Left ventricle myocardium inferior (tissue), 1 donor: ENCODE measurements at regions not wholly inside any gene's neighbourhood (a gene's known extent, or its start where the extent isn't known, plus 50 kb on each side); places are given as distances from the start of the nearest gene placed in this dataset.

Experiments
- DNase-seq: peaks from one replicate; pipeline ENCODE4 v3.0.0-alpha.2; 2020
- H3K27ac ChIP-seq: fragments of 200-600 bp; replicated peaks from 2 replicates; pipeline ENCODE4 v1.8.0; 2021
- H3K27me3 ChIP-seq: fragments of 200-600 bp; 2 replicates; pipeline ENCODE4 v1.8.0; 2021; ENCODE audit warnings: low read depth
- H3K36me3 ChIP-seq: fragments of 200-600 bp; 2 replicates; pipeline ENCODE4 v1.8.0; 2021
- H3K4me1 ChIP-seq: fragments of 200-600 bp; 2 replicates; pipeline ENCODE4 v1.8.0; 2021
- H3K4me3 ChIP-seq: fragments of 200-600 bp; 2 replicates; pipeline ENCODE4 v1.8.0; 2021; ENCODE audit warnings: mild to moderate bottlenecking, moderate library complexity
- H3K9me3 ChIP-seq: fragments of 200-600 bp; replicated peaks from 2 replicates; pipeline ENCODE4 v1.8.0; 2021
- intact Hi-C: fragments of 100-400 bp; cut with micrococcal nuclease; formaldehyde crosslinking; loops from one replicate; pipeline ENCODE4 v1.11.0; 2022
- TF ChIP-seq, protein P1 (sequence below): fragments of 200-600 bp; IDR thresholded peaks from 2 replicates; pipeline ENCODE4 v1.8.0; 2021; ENCODE audit warnings: antibody characterized with exemption, mild to moderate bottlenecking, borderline replicate concordance
- donor health status: DM: no; HTN: yes; CAD: no; lungs with severe emphysema.

DNA sequence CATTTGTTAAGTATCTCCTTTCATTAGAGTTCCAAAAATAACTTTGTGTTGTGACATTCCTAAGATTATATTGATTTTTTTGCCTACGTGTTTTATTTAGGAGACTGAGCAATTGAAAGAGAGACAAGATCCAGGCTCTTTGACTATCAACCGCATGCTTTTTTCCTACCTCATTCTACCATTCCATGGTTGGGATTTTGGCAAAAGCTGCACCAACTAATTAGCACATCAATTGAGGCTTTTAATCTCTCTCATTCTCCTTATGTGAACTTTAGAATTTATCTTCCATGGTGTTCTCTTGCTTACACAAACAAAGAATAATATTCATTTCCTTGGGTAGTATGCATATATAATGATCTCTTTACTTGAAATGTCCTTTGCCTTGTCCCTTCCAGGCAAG lies 338.7 kb upstream of the SMC2 start:
- DNase-seq = no peak
- H3K27ac ChIP-seq = no peak overlapping the region
- TF ChIP-seq, protein P1, sequence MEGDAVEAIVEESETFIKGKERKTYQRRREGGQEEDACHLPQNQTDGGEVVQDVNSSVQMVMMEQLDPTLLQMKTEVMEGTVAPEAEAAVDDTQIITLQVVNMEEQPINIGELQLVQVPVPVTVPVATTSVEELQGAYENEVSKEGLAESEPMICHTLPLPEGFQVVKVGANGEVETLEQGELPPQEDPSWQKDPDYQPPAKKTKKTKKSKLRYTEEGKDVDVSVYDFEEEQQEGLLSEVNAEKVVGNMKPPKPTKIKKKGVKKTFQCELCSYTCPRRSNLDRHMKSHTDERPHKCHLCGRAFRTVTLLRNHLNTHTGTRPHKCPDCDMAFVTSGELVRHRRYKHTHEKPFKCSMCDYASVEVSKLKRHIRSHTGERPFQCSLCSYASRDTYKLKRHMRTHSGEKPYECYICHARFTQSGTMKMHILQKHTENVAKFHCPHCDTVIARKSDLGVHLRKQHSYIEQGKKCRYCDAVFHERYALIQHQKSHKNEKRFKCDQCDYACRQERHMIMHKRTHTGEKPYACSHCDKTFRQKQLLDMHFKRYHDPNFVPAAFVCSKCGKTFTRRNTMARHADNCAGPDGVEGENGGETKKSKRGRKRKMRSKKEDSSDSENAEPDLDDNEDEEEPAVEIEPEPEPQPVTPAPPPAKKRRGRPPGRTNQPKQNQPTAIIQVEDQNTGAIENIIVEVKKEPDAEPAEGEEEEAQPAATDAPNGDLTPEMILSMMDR = no peak

DNA sequence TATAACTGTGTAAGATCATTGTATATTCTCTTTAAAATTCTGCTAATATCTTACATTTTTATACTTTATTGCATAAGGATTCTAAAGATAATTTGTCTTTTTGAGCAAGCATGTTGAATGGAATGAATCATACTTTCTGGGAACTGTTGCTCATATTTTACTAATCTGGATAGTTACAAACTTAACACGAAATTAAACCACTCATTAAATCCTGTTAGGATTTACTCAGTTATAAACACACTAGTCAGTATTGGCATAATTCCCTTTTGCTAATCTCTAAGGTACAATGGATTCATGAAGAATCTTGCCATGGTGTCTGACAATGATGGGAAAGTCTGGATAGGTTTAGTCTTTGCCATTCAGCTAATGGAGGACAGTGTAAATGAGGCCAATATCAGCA lies 338.1 kb upstream of the SMC2 start:
- DNase-seq = no peak
- Histone ChIP-seq H3K9me3 (no peaks in the 10 kb centered on the region), H3K27me3 (no peaks in the 10 kb centered on the region), H3K4me1 (no peaks in the 10 kb centered on the region), H3K36me3 (no peaks in the 10 kb centered on the region), H3K4me3 (no peak overlapping the region), H3K27ac (no peak overlapping the region)
- intact Hi-C loops = no loop called here
- TF ChIP-seq, protein P1 = no peak

More for the DNA sequence above, 338.7 kb upstream of the SMC2 start:
- intact Hi-C loops = no loop called here
- H3K27me3 ChIP-seq = no peaks in the 10 kb centered on the region
- no peaks in the 10 kb centered on the region for H3K9me3 ChIP-seq
- no peaks in the 10 kb centered on the region for H3K4me1 ChIP-seq
- H3K36me3 ChIP-seq = no peaks in the 10 kb centered on the region
- H3K4me3 ChIP-seq = no peak overlapping the region

DNA sequence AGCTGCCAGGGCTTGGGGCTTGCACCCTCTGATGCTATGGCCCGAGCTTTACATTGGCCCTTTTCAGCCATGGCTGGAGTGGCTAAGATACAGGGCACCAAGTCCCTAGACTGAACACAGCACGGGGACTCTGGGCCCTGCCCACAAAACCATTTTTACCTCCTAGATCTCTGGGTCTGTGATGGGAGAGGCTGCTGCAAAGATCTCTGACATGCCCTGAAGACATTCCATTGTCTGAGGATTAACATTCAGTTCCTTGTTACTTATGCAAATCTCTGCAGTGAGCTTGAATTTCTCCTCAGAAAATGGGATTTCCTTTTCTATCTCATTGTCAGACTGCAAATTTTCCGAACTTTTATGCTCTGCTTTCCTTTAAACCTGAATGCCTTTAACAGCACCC lies 337.0 kb upstream of the SMC2 start:
- DNase-seq = no peak
- H3K36me3 ChIP-seq = no peaks in the 10 kb centered on the region
- no peaks in the 10 kb centered on the region for H3K4me1 ChIP-seq
- H3K27me3 ChIP-seq = no peaks in the 10 kb centered on the region
- intact Hi-C loops = no loop called here
- H3K9me3 ChIP-seq = no peaks in the 10 kb centered on the region
- TF ChIP-seq, protein P1 = no peak
- H3K27ac ChIP-seq = no peak overlapping the region
- no peak overlapping the region for H3K4me3 ChIP-seq

DNA sequence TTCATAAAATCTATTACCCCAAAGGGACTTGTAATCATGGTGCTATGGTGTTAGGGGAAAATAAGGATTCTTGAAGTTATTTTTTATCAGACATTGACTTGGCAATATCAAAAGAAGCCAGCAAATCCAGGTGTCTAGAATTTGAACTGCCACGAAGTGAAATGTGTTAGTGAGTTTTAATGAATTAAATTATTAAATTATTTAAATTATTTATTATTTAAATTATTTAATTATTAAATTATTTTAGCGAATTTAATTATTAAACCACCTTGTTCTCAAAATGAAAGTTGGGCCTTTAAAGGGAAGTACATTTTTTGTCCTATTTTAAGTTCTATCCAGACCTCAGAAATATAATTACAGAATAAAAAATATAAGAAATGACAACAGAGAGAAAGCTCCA lies 332.6 kb upstream of the SMC2 start:
- Histone ChIP-seq H3K36me3 (no peaks in the 10 kb centered on the region), H3K27ac (no peak overlapping the region), H3K27me3 (no peaks in the 10 kb centered on the region), H3K9me3 (no peaks in the 10 kb centered on the region), H3K4me3 (no peak overlapping the region), H3K4me1 (no peaks in the 10 kb centered on the region)
- intact Hi-C loops = no loop called here
- TF ChIP-seq, protein P1 = no peak
- DNase-seq = no peak

DNA sequence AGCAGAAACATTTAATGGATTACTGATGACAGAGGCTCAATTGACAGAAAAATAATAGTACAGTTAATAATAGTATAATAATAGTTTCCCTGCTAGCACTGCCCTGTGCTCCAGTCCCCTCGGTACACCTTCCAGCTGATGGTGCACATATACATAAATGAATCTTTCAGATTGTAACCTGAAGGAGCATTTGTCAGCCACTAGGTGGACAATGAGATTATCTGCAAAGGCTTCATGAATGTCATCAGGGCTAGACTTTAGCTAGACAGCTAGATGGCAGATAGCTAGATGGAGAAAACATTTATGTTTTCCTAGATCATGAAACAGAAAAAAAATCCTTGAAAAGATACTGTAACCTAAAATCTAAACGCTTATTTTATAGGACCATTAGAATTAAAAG lies 304.4 kb upstream of the SMC2 start:
- Histone ChIP-seq H3K36me3 (no peaks in the 10 kb centered on the region), H3K27ac (no peak overlapping the region), H3K27me3 (no peaks in the 10 kb centered on the region), H3K4me1 (no peaks in the 10 kb centered on the region), H3K4me3 (no peak overlapping the region), H3K9me3 (peaks cover 8% of the 10 kb centered on the region)
- intact Hi-C loops = no loop called here
- no peak for DNase-seq
- TF ChIP-seq, protein P1 = peak; percentile 44

DNA sequence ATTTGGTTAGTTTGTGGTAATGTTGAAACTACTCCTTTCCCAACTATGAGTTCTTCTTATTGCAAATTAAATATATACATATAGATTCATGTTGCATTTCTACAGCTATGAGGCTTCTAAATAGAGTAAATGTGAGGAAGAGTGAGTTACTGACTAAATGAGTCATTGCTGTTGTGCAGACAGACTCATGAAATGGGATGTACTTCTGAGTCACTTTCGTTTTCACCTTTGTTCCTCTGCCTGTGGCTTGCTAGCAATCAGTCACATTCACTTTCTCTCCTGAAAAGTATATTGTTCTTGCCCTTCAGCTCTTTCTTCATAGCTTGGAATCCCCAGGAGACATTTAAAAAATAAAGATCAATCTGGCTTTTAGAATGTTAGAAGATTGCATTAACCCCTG lies 295.5 kb upstream of the SMC2 start:
- Histone ChIP-seq H3K9me3 (no peaks in the 10 kb centered on the region), H3K27ac (no peak overlapping the region), H3K27me3 (no peaks in the 10 kb centered on the region), H3K4me3 (no peak overlapping the region), H3K36me3 (no peaks in the 10 kb centered on the region), H3K4me1 (no peaks in the 10 kb centered on the region)
- intact Hi-C loops = no loop called here
- TF ChIP-seq, protein P1 = no peak
- DNase-seq = no peak
